Tibial nerve (tissue), 4 donors: ENCODE measurements at regions not wholly inside any gene's neighbourhood (a gene's known extent, or its start where the extent isn't known, plus 50 kb on each side); places are given as distances from the start of the nearest gene placed in this dataset.
"Not testable (repeated sequence)": the region's sequence is repeated elsewhere in the genome, so short reads cannot be mapped to it uniquely, and the experiment has no call there.

Experiments used
- DNase-seq, 2 donors: peaks; one replicate each; pipeline ENCODE4 v3.0.0-alpha.2; 2019; ENCODE audit warnings: low spot score in 2 of 2
- H3K27ac ChIP-seq, 4 donors: fragments of 200-600 bp; sonication (generic) in 3 of 4; one replicate each; pipeline ENCODE4 v1.5.1; 2017 to 2019; ENCODE audit warnings: mild to moderate bottlenecking in 1 of 4
- H3K27me3 ChIP-seq, 2 donors: fragments of 200-600 bp; sonication (generic) in 1 of 2; one replicate each; pipeline versions ENCODE4 v1.5.1 to v1.6.0; 2017 to 2019
- H3K36me3 ChIP-seq, 3 donors: fragments of 200-600 bp; sonication (generic); one replicate each; pipeline ENCODE4 v1.5.1; 2018 to 2019
- H3K4me1 ChIP-seq, 4 donors: fragments of 200-600 bp; sonication (generic) in 3 of 4; one replicate each; pipeline ENCODE4 v1.5.1; 2017 to 2019
- H3K4me3 ChIP-seq, 4 donors: fragments of 200-600 bp; sonication (generic) in 3 of 4; one replicate each; pipeline ENCODE4 v1.5.1; 2017 to 2019; ENCODE audit warnings: mild to moderate bottlenecking in 1 of 4, moderate library complexity in 1 of 4
- H3K9me3 ChIP-seq, 4 donors: fragments of 200-600 bp; sonication (generic) in 3 of 4; one replicate each; pipeline ENCODE4 v1.5.1; 2017 to 2019
- CTCF ChIP-seq, 5 experiments: fragments of 200-600 bp in 3 of 5; fragments of 450-650 bp in 2 of 5; sonication (generic) in 3 of 5; IDR thresholded peaks; one replicate each; pipeline ENCODE4 v1.5.1; 2016 to 2019; ENCODE audit warnings: antibody characterized with exemption in 5 of 5, mild to moderate bottlenecking in 3 of 5, moderate library complexity in 2 of 5
- EP300 ChIP-seq, 2 donors: sonication (generic); formaldehyde crosslinking; IDR thresholded peaks; one replicate each; pipeline ENCODE4 v1.6.1; 2017; ENCODE audit warnings: antibody characterized with exemption in 2 of 2, mild to moderate bottlenecking in 1 of 2
- POLR2A ChIP-seq, 2 donors: fragments of 450-650 bp; IDR thresholded peaks; one replicate each; pipeline ENCODE4 v1.6.1; 2017; ENCODE audit warnings: antibody characterized with exemption in 2 of 2, mild to moderate bottlenecking in 2 of 2, moderate library complexity in 2 of 2
- WGBS, 2 donors: methylation state at CpG; one replicate each; pipeline ENCODE4 v1.1.5; 2018; 5-methylcytosine and 5-hydroxymethylcytosine counted together

GRCh38 chrX:81390237-81390636, 188.3 kb downstream of the SH3BGRL start:
- H3K27me3 ChIP-seq = no peaks in the 10 kb centered on the region
- H3K4me3 ChIP-seq = no peak overlapping the region
- H3K36me3 ChIP-seq = no peaks in the 10 kb centered on the region
- H3K4me1 ChIP-seq = no peaks in the 10 kb centered on the region
- no peaks in the 10 kb centered on the region for H3K9me3 ChIP-seq
- TF ChIP-seq EP300 (IDR thresholded peaks at IDR 0.05) = no peak
- no peak for TF ChIP-seq CTCF (IDR thresholded peaks at IDR 0.05)
- no peak for TF ChIP-seq POLR2A (IDR thresholded peaks at IDR 0.05)
- no peak for DNase-seq
- H3K27ac ChIP-seq = no peak overlapping the region

DNA sequence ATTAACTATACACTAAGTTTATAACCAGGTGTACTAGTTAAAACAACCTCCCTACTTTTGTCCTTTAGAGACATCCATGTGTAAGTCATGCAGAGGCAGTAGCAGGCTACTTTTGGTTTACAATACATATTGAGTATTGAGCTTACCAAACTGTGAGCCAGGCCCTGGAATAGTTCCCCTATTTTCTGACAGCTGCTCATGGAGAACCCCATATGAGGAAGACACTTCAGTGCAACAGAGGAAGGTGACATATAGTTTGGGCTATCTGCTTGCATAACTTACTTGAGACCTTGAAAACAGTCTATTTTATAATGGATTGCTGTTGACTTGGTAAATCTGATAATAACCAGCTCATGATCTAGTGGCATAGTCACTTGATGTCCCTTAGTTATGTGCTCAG, 190.5 kb downstream of the SH3BGRL start:
- no peak for TF ChIP-seq POLR2A (IDR thresholded peaks at IDR 0.05)
- TF ChIP-seq CTCF (IDR thresholded peaks at IDR 0.05) = no peak
- TF ChIP-seq EP300 (IDR thresholded peaks at IDR 0.05) = no peak
- H3K4me3 ChIP-seq = no peak overlapping the region
- no peaks in the 10 kb centered on the region for H3K36me3 ChIP-seq
- no peak overlapping the region for H3K27ac ChIP-seq
- H3K27me3 ChIP-seq = no peaks in the 10 kb centered on the region
- no peaks in the 10 kb centered on the region for H3K9me3 ChIP-seq
- H3K4me1 ChIP-seq = no peaks in the 10 kb centered on the region
- no peak for DNase-seq

DNA sequence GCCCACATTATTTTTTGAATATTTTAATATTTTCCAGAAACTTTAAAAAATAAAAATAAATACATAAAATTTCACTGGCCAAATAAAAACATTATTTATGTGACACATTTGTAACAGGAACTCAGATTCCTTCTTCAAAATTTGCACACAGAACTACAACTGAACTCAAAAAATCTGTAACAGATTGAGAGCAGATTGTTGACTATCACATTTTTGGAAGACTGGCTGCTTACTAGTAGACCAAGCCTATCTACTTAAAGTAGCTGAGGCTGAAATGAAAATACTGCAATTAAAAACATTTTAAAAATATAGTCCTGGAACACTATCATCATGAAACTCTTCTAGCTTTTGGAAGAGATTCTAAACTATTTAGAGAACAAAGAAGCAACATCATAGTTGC, 203.9 kb downstream of the SH3BGRL start:
- no peaks in the 10 kb centered on the region for H3K36me3 ChIP-seq
- peaks cover 0 to 8% (median 0%) of the 10 kb centered on the region in 4 donors for H3K9me3 ChIP-seq
- H3K27me3 ChIP-seq = no peaks in the 10 kb centered on the region
- H3K4me3 ChIP-seq = no peak overlapping the region
- H3K27ac ChIP-seq = no peak overlapping the region
- TF ChIP-seq POLR2A (IDR thresholded peaks at IDR 0.05) = no peak
- no peak for TF ChIP-seq CTCF (IDR thresholded peaks at IDR 0.05)
- no peak for TF ChIP-seq EP300 (IDR thresholded peaks at IDR 0.05)
- no peaks in the 10 kb centered on the region for H3K4me1 ChIP-seq
- DNase-seq = no peak

DNA sequence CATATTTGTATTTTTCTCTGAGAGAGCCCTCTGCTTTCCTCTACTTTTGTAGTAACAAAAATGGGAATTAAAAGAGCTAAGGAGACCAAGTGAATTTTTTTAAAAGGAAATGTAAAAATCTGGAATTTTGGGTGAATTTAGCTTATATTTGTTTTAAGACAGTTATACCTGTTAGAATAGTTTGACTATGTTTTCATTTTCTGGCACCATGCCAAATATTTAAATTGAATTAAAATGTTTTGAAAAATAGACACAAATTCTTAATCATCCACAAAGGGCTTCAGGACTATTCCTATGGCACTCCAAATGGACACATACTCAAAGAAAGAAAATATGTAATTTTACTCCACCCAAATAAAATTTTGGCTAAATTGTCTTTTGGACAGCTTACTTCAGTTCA, 209.6 kb downstream of the SH3BGRL start:
- DNase-seq = no peak
- Histone ChIP-seq H3K4me1 (no peaks in the 10 kb centered on the region), H3K27me3 (no peaks in the 10 kb centered on the region), H3K27ac (no peak overlapping the region), H3K9me3 (no peaks in the 10 kb centered on the region), H3K4me3 (no peak overlapping the region), H3K36me3 (no peaks in the 10 kb centered on the region)
- TF ChIP-seq EP300 (IDR thresholded peaks at IDR 0.05) (no peak), POLR2A (IDR thresholded peaks at IDR 0.05) (no peak), CTCF (IDR thresholded peaks at IDR 0.05) (no peak)

DNA sequence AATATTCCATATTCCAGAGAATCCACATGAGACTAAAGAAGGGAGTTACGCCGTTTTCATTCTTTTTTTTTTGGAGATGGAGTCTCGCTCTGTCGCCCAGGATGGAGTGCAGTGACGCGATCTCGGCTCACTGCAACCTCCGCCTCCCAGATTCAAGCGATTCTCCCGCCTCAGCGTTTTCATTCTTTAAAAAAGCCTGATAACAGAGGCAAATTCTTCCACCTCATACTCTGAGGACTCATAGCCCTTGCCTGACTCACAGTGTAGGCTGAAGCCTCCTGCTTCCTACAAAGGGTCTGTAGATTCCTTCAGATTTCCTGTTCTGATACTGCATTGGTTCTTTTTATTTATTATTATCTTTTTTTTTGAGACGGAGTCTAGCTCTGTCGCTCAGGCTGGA, 210.5 kb downstream of the SH3BGRL start:
- Histone ChIP-seq H3K4me1 (no peaks in the 10 kb centered on the region), H3K4me3 (no peak overlapping the region), H3K27me3 (no peaks in the 10 kb centered on the region), H3K36me3 (no peaks in the 10 kb centered on the region), H3K27ac (no peak overlapping the region), H3K9me3 (no peaks in the 10 kb centered on the region)
- 82 to 92% methylated on average over 13 of the region's 13 CpGs for whole genome bisulfite sequencing, 2 donors
- DNase-seq = no peak
- TF ChIP-seq CTCF (IDR thresholded peaks at IDR 0.05) = no peak
- TF ChIP-seq POLR2A (IDR thresholded peaks at IDR 0.05) = no peak
- TF ChIP-seq EP300 (IDR thresholded peaks at IDR 0.05) = no peak

DNA sequence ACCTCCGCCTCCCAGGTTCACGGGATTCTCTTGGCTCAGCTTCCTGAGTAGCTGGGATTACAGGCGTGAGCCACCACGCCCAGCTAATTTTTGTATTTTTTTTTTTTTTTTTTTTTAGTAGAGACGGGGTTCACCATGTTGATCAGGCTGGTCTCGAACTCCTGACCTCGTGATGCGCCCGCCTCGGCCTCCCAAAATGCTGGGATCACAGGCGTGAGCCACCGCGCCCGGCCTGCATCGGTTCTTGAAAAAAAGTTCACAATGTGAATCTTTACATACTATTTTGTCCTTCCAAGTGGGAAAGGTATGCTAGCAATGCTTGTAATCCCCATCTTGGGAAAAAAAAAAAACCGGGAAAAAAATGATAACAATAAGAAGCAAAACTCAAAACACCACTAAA, 211.0 kb downstream of the SH3BGRL start:
- H3K4me3 ChIP-seq, DNase-seq, H3K9me3 ChIP-seq, H3K4me1 ChIP-seq, H3K27ac ChIP-seq, H3K36me3 ChIP-seq, H3K27me3 ChIP-seq: not testable (repeated sequence)
- WGBS, 2 donors = 87 to 90% methylated on average over 16 of the region's 16 CpGs
